ENCODE measurements at regions not wholly inside any gene's neighbourhood (a gene's known extent, or its start where the extent isn't known, plus 50 kb on each side); places are given as distances from the start of the nearest gene placed in this dataset.

DNA sequence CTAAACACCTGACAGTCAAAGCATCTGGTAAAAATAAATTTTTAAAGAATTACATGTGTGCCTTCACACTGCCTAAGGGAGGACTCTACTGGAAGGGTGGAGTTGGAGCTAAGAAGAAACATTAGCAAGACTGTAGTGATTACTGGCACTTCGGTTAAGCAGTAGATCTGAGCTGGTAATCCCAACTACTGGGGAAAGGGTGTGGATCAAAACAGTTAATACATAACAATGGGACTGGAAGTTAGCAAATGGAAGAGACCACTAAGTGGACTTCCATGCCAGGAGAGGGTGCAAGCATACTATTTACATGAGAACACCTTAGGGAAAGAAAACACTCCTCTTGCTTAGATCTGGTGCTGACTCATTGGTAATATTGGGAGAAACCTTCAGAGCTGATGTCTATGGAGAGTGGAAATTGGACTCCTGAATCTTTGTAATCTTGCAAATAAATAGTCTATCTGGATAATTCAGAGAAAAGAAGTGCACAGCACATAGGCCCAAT is 519.6 kb upstream of the LINC00305 start:
- Histone ChIP-seq H3K27me3 (no peaks in the 10 kb centered on the region), H3K36me3 (no peaks in the 10 kb centered on the region), H3K4me3 (no peak overlapping the region), H3K27ac (no peak overlapping the region), H3K4me1 (no peaks in the 10 kb centered on the region), H3K9me3 (no peaks in the 10 kb centered on the region)
- TF ChIP-seq, protein P1, sequence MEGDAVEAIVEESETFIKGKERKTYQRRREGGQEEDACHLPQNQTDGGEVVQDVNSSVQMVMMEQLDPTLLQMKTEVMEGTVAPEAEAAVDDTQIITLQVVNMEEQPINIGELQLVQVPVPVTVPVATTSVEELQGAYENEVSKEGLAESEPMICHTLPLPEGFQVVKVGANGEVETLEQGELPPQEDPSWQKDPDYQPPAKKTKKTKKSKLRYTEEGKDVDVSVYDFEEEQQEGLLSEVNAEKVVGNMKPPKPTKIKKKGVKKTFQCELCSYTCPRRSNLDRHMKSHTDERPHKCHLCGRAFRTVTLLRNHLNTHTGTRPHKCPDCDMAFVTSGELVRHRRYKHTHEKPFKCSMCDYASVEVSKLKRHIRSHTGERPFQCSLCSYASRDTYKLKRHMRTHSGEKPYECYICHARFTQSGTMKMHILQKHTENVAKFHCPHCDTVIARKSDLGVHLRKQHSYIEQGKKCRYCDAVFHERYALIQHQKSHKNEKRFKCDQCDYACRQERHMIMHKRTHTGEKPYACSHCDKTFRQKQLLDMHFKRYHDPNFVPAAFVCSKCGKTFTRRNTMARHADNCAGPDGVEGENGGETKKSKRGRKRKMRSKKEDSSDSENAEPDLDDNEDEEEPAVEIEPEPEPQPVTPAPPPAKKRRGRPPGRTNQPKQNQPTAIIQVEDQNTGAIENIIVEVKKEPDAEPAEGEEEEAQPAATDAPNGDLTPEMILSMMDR (IDR thresholded peaks at IDR 0.05) = no peak
- TF ChIP-seq POLR2AphosphoS5 (IDR thresholded peaks at IDR 0.05) (no peak), POLR2A (IDR thresholded peaks at IDR 0.05) (no peak), EP300 (IDR thresholded peaks at IDR 0.05) (no peak)
- no peak for DNase-seq
- intact Hi-C loops (cut with DNase I) = no loop called here
- 83 to 84% methylated on average over 1 of the region's 1 CpG for WGBS, 2 donors

DNA sequence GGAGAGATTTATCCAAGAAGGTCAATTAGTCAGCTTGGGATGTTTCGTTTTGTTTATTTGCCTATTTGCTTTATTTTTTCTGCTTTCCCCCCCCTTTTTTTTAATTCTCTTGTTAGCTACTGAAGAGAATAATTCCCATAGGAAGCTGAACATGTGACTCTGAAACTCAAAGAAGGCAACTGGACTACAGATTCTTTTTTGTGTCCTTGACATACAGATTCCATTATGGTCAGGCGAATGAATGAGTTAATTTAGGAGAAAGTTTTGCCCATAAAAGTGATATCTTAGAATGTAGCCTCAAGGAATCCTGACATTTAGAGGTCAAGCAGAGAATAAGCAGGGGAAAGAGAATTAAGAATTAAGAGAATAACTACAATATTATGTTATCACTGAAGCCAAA is 514.2 kb upstream of the LINC00305 start:
- intact Hi-C loops (cut with DNase I) = no loop called here
- H3K4me1 ChIP-seq = no peaks in the 10 kb centered on the region
- WGBS, 2 donors = 85 to 90% methylated on average over 2 of the region's 2 CpGs

DNA sequence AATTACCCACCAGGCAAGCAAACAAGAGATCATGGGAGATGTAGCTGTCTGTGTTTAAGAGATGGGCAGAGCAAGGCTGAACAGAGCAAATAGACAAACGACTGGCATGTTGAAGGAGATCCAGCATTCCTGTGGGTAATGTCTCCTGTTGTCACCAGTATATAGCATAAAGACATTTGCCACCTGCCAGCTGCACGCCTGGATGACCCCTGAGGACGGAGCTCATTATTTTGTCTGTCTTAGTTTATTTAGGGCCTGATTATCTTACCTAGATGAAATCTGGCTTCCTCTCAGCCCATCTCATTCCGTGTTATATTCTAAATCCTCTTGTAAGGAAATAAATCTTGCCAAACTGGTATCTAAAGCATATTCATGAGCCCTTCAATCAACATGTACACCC is 510.3 kb upstream of the LINC00305 start:
- Histone ChIP-seq H3K27ac (no peak overlapping the region), H3K27me3 (no peaks in the 10 kb centered on the region), H3K4me1 (no peaks in the 10 kb centered on the region), H3K36me3 (no peaks in the 10 kb centered on the region), H3K4me3 (no peak overlapping the region), H3K9me3 (no peaks in the 10 kb centered on the region)
- WGBS, 2 donors = 53 to 67% methylated on average over 4 of the region's 4 CpGs
- no peak for DNase-seq
- TF ChIP-seq POLR2A (IDR thresholded peaks at IDR 0.05) = no peak
- TF ChIP-seq, protein P1 (IDR thresholded peaks at IDR 0.05) = no peak
- no peak for TF ChIP-seq EP300 (IDR thresholded peaks at IDR 0.05)
- TF ChIP-seq POLR2AphosphoS5 (IDR thresholded peaks at IDR 0.05) = no peak
- intact Hi-C loops (cut with DNase I) = no loop called here

More for the DNA sequence above, 514.2 kb upstream of the LINC00305 start:
- DNase-seq = no peak
- Histone ChIP-seq H3K4me3 (no peak overlapping the region), H3K27ac (no peak overlapping the region), H3K36me3 (no peaks in the 10 kb centered on the region), H3K9me3 (no peaks in the 10 kb centered on the region), H3K27me3 (no peaks in the 10 kb centered on the region)
- TF ChIP-seq, protein P1 (IDR thresholded peaks at IDR 0.05) = no peak
- no peak for TF ChIP-seq POLR2A (IDR thresholded peaks at IDR 0.05)
- TF ChIP-seq POLR2AphosphoS5 (IDR thresholded peaks at IDR 0.05) = no peak
- TF ChIP-seq EP300 (IDR thresholded peaks at IDR 0.05) = no peak

DNA sequence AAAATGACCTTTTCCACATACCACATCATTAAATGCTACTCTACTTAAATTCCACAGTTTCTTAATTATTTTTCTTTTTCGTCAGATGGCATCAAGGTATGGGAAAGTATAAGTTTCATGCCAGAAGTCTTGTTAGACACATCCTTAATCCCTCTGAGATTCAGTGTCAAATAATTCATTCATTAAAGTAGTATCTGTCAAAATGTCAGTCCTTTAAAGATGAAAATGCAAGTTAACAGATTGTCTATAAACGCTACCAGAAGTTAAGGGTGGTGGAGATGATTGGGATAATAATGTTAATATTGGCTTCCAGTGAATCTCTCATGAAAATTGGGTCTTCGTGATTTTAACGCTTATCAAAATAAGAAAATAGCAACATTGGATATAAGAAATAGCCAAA is 504.2 kb upstream of the LINC00305 start:
- Histone ChIP-seq H3K4me1 (no peaks in the 10 kb centered on the region), H3K27ac (no peak overlapping the region), H3K9me3 (no peaks in the 10 kb centered on the region), H3K27me3 (no peaks in the 10 kb centered on the region), H3K36me3 (no peaks in the 10 kb centered on the region), H3K4me3 (no peak overlapping the region)
- 67 to 68% methylated on average over 4 of the region's 4 CpGs for WGBS, 2 donors
- no peak for DNase-seq
- intact Hi-C loops (cut with DNase I) = no loop called here
- TF ChIP-seq, protein P1 (IDR thresholded peaks at IDR 0.05) = no peak
- TF ChIP-seq EP300 (IDR thresholded peaks at IDR 0.05) = no peak
- TF ChIP-seq POLR2A (IDR thresholded peaks at IDR 0.05) = no peak

DNA sequence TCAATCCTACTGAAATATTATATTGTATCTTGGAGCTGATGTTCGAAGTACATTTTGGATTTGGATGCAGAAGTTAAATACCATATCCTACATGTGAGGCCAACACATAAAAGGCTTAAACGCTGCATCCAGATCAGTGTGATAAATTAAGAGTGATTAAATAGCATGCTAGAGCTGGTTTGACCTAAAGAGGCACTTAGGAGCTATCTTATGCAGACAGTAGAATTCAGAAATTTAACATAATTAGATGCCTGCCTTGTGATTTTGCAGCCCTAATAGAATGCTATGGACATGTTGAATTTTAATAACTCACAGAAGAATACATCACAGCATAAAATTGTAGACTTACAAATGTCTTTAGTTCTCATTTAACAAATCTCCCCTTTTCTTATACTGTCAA is 501.2 kb upstream of the LINC00305 start:
- Histone ChIP-seq H3K27ac (no peak overlapping the region), H3K27me3 (no peaks in the 10 kb centered on the region), H3K4me3 (no peak overlapping the region), H3K4me1 (no peaks in the 10 kb centered on the region), H3K9me3 (no peaks in the 10 kb centered on the region), H3K36me3 (no peaks in the 10 kb centered on the region)
- 67 to 77% methylated on average over 2 of the region's 2 CpGs for WGBS, 2 donors
- TF ChIP-seq POLR2AphosphoS5 (IDR thresholded peaks at IDR 0.05) (no peak), POLR2A (IDR thresholded peaks at IDR 0.05) (no peak), EP300 (IDR thresholded peaks at IDR 0.05) (no peak)
- TF ChIP-seq, protein P1 (IDR thresholded peaks at IDR 0.05) = no peak
- DNase-seq = no peak
- intact Hi-C loops (cut with DNase I) = no loop called here
